HG03439 (cell line): ENCODE measurements at regions not wholly inside any gene's neighbourhood (a gene's known extent, or its start where the extent isn't known, plus 50 kb on each side); places are given as distances from the start of the nearest gene placed in this dataset.
"Not testable (repeated sequence)": the region's sequence is repeated elsewhere in the genome, so short reads cannot be mapped to it uniquely, and the experiment has no call there.

Source experiments
- ATAC-seq: cut with Tn5 transposase; IDR thresholded peaks from one replicate; pipeline ENCODE4 v1.9.1; 2021; ENCODE audit warnings: mild to moderate bottlenecking, moderate library complexity; ENCODE audit not compliant: unreplicated experiment

DNA sequence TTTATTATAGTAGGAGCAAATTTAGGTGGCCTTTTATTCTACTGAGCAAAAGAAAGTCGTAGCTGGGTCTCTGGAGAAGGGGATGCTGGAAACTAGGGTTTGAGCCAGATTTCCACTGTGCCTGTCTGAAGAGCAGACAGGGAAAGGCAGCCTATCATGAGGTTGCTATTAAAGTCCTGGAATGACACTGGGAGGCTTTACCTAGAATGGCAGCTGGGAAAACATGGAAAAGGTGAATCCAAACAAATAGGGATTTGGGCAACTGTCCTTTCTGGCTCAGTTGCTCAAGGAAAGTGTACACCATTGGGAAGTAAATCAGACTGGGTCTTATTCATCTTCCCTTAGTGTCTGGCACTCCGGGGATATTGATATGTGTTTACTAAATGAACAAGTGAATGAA lies 154.6 kb downstream of the MTX2 start:
- no peak for ATAC-seq

DNA sequence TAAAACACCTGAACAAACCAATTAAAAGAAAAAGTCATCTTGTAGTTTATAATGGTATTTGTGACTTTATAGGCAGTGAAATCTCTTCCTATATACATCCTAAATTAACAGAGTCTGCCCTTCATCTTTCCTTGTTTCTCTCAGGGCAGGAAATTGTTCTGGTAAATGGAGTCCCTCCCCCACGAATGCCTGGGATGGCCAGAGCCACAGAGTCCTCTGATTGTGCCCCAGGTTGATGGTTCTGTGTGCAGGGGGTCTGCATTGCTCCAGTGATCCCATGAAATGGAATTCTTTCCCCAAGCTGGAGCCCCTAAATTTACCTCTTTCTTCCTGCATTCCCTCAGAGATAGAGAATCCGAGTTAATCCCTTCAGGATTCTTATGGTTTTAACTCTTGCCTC lies 155.5 kb downstream of the MTX2 start:
- ATAC-seq, result no peak

DNA sequence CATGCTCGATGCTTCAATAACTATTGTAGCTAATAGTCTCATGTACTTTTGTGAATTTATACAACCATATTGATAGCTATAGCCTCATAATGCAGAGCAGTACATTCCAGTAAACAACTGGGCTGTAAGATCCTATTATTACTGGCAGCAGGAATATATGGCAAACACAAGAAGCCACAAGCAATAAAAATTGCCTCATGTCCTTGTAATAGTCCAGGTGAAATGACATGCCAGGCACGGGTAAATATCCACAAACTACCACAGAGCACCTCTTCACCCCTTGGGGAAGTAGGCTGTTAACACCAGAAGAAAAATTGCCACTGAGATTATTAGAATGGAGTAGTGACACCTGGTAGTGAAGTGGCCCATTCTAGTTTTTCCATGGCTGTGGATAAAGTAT lies 158.3 kb downstream of the MTX2 start:
- no peak for ATAC-seq

- ATAC-seq, result not testable (repeated sequence)
Measured at GRCh38 chr2:176428944-176429469, 159.8 kb downstream of the MTX2 start.

- ATAC-seq, result no peak
Measured at GRCh38 chr2:176432434-176432833, 163.2 kb downstream of the MTX2 start.

- no peak for ATAC-seq
Measured at GRCh38 chr2:176435729-176436128, 166.5 kb downstream of the MTX2 start.

- ATAC-seq, result no peak
Measured at GRCh38 chr2:176443946-176444345, 174.7 kb downstream of the MTX2 start.

- ATAC-seq, result no peak
Measured at GRCh38 chr2:176445956-176446355, 176.7 kb downstream of the MTX2 start.

- no peak for ATAC-seq
Measured at GRCh38 chr2:176446718-176447414, 177.6 kb downstream of the MTX2 start.

DNA sequence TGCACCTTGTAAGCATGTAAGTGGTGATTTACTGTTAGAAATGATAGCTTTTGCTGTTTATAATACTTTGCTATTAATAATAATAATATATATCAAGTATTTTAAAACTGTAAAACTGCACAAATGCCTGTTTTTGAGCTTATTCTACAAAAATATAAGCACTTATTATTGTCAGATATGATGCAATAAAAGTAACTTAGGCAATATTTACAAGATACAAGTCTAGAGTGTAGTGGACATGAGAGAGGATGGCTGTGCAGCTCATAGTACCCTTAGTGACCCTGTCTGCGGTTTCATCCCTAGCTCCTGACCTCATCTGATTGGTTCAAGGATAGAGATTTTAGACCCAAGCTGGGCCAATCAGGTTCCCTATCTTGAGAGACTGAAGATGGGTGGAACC lies 178.4 kb downstream of the MTX2 start:
- no peak for ATAC-seq

- no peak for ATAC-seq
Measured at GRCh38 chr2:176449852-176450251, 180.6 kb downstream of the MTX2 start.

DNA sequence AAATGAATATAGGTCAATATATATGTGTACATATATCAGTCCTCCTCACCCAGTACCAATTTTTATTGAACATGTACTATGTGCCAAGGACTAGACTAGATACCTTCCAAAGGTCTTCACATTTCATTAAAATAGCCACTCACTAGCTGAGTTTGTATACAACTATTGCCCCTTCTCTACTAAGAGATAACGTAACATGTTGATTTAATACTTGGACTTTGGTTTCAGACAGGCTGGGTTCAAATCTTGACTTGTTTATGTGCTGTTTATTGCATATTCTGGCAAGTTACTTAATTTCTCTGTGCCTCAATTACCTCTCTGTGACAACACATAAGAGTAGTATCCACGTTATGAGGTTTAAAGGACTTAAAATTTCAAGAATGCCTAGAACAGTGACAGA lies 184.5 kb downstream of the MTX2 start:
- no peak for ATAC-seq

DNA sequence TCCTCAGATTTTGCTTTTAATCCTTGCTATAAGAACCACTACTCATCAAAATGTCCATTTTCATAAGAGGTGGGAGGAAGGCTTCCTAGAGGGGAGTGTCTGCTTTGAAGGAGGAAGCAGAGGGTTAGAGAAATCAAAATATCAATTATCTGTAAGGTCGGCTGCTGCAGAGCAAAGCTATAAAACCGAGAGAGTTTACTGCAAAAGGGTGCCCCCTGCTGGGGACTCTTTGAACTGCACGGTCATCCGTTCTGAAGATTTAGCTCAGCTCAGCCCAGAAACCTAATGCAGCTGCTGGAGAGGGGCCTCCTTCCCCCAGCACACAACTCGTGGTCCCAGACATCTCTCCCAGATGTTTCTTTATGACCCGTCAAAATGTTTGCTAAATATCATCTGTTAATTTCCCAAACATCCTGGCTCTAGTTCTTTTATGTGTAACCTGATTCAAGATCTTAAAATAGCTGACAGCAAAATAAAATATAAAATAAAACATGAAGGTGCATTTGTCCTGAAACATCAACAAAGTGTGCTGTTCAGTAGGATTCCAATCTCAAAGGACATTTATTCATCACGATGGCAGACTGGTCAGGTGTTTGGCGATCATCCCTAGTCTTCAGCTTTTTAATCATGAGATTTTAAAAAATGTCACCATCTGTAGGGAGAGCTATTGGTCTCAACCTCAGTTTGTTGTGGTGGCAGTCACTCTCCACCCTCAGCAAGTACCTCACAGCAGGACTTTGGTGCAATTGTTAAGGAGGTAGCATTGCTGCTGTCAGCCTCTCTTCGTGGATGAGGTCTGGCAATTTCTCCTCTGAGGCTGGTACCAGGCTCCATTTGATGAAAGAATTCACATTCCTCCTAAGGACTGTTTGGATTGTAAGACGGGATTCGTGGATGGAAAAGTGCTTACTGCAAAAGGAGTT lies 185.9 kb downstream of the MTX2 start:
- ATAC-seq, result peak; percentile 66

DNA sequence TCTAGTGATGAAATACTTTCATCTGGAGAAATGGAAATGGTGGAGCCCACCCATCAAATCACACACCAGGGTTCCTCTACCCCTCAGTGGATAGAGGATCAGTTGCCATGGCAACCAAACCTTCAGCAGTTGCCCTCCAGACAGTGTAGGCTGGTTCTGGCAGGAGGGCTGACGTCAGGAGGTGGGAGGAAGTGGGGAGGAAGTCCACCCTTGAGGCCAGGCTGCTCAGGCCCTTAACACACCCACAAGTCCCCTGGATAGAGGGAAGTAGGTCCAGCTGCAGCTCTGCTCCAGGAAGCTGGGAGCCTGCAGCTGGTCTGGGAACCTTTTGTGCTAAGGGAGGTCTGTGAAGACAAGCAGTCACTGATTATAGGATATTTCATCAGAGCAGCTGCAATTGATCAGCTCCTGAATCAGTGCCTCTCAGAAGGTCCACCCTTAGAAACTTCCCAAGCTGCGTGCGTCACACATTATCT lies 186.6 kb downstream of the MTX2 start:
- ATAC-seq, result no peak

- no peak for ATAC-seq
Measured at GRCh38 chr2:176457481-176457880, 188.2 kb downstream of the MTX2 start.

DNA sequence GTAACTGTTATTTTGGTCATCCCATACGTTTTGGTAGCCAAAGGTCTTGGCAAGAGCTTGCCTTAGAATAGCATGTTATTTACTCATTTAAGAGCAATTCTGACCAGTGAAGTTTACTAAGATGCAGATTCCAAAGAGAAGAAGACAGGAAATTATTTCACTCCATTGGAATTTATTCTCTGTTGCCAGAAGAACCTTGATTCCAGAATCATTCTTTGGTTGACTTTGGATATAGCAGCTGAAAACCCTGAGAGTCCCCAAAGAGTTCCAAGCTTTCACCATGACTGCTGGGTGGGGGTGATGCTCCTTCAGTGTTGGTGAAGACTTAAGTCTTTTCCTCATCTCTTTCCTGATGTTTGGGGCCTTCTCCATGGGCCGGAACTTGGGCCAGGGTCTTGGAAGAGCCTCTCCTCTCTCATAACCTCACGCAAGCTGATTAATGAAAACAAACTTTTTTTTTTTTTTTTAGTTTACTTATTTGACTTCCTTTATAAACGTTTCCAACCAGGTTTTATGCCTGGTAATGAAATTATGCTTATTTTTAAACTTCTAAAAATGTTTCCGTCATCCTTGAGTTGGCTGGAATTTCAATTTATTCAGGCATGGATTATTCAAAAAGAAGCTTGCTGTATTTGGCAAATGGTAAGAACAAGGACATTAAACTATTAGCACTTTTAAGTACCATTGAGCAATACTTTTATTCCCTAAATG lies 192.0 kb downstream of the MTX2 start:
- ATAC-seq, result no peak

DNA sequence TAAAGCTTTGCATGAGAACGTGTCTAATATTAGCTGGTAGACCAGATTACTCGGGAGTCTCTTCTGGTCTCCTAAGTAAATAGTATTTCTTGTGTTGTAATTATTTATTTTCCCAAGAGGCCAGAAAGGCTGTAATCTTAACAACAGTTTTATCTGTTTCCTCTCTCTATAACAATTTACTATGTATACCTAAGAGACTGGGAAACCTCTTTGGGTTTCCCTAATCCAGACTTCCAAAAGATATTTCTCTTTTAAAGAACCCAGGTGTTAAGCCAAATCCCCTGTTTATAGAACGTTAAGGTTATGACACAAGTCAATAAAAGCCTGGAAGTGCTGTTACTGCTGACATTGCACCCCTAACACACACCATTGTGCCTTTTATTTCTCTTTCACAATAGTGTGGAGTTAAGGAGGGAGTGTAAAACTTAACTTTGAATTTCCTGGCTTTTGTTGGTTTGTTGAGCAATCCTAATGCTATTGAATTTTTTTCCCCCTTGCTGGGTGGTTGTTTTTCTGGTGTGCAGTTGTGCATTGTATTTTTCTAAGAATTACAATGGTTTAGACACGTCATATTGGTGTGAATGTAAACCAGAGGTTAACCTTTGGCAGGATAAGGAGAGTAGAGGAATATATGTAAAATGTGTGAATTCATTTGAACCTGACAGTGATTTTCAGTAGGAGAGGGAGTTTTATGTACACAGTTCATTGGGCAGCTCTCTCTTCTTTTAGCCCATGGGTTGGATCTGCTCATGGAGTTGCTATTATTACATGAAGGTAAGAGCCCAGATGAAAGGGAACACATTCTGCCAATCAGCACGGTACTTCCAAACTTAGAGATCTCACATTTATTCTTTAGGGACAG lies 192.8 kb downstream of the MTX2 start:
- ATAC-seq, result no peak

GRCh38 chr2:176463546-176463945 lies 194.3 kb downstream of the MTX2 start:
- no peak for ATAC-seq

- ATAC-seq, result no peak
Measured at GRCh38 chr2:176464886-176465564, 195.8 kb downstream of the MTX2 start.
